ENCODE measurements at regions not wholly inside any gene's neighbourhood (a gene's known extent, or its start where the extent isn't known, plus 50 kb on each side); places are given as distances from the start of the nearest gene placed in this dataset.

DNA sequence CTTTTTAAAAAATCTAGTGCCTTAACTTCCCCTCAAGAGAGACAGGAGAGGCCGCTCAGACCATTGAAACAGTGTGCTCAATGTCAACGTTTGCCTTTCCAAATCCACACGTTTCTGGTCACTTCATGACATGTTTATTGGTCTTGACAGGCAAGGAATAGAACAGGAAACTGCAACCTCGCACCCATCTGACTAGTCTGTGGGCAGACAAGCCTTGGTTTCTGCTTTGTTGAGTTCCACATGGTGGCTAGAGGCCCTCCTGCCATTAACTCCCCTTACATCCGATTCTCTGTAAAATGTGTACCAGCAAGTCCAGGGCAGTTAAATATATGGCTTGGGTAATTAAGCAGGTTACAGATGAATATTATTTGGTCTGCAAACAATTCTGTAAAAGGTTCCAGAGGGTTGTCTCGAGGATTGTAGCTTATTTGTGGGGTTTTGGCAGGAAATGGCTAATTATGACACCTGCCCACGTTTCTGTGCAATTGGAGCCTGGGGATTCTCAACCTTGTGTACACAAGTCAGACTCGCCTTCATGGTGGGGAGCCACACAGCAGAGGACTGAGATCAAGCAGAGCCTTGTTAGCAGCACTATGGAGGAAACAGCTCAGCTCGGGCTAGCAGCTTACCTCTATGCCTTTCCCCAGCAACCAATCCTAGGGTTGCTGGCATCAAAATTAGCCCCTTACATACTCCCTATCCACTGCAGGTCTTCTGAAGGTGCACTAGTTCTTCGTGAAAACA is 317.5 kb upstream of the IGF1R start:
- TF ChIP-seq, protein P1, sequence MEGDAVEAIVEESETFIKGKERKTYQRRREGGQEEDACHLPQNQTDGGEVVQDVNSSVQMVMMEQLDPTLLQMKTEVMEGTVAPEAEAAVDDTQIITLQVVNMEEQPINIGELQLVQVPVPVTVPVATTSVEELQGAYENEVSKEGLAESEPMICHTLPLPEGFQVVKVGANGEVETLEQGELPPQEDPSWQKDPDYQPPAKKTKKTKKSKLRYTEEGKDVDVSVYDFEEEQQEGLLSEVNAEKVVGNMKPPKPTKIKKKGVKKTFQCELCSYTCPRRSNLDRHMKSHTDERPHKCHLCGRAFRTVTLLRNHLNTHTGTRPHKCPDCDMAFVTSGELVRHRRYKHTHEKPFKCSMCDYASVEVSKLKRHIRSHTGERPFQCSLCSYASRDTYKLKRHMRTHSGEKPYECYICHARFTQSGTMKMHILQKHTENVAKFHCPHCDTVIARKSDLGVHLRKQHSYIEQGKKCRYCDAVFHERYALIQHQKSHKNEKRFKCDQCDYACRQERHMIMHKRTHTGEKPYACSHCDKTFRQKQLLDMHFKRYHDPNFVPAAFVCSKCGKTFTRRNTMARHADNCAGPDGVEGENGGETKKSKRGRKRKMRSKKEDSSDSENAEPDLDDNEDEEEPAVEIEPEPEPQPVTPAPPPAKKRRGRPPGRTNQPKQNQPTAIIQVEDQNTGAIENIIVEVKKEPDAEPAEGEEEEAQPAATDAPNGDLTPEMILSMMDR (IDR thresholded peaks at IDR 0.05 in 8 of 11, conservative IDR thresholded peaks at IDR 0.05 in 3 of 11): no peak
- TF ChIP-seq POLR2AphosphoS5 (IDR thresholded peaks at IDR 0.05) (no peak), POLR2A (IDR thresholded peaks at IDR 0.05) (no peak)

All from spleen (tissue), 7 donors.